ENCODE measurements at regions not wholly inside any gene's neighbourhood (a gene's known extent, or its start where the extent isn't known, plus 50 kb on each side); places are given as distances from the start of the nearest gene placed in this dataset.

GRCh38 chr13:78402708-78403400, 200.5 kb downstream of the POU4F1 start:
- Histone ChIP-seq H2AFZ (no peak overlapping the region), H3K4me2 (no peak overlapping the region), H3K9me2 (replicated peaks; ENCODE audit: insufficient read depth) (no peaks in the 10 kb centered on the region), H3K27me3 (no peaks in the 10 kb centered on the region), H3K79me2 (no peaks in the 10 kb centered on the region), H4K20me1 (ENCODE audit: insufficient read depth, poor library complexity, severe bottlenecking) (no peaks in the 10 kb centered on the region), H3K4me1 (ENCODE audit: insufficient read depth) (no peaks in the 10 kb centered on the region), H3K27ac (no peak overlapping the region), H3K4me3 (no peak overlapping the region), H3K36me3 (replicated peaks; ENCODE audit: insufficient read depth, low read depth) (no peaks in the 10 kb centered on the region), H3K9me3 (ENCODE audit: low read depth) (no peaks in the 10 kb centered on the region)
- no peak for DNase-seq (ENCODE audit: low spot score)
- TF ChIP-seq, protein P1, sequence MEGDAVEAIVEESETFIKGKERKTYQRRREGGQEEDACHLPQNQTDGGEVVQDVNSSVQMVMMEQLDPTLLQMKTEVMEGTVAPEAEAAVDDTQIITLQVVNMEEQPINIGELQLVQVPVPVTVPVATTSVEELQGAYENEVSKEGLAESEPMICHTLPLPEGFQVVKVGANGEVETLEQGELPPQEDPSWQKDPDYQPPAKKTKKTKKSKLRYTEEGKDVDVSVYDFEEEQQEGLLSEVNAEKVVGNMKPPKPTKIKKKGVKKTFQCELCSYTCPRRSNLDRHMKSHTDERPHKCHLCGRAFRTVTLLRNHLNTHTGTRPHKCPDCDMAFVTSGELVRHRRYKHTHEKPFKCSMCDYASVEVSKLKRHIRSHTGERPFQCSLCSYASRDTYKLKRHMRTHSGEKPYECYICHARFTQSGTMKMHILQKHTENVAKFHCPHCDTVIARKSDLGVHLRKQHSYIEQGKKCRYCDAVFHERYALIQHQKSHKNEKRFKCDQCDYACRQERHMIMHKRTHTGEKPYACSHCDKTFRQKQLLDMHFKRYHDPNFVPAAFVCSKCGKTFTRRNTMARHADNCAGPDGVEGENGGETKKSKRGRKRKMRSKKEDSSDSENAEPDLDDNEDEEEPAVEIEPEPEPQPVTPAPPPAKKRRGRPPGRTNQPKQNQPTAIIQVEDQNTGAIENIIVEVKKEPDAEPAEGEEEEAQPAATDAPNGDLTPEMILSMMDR (IDR thresholded peaks at IDR 0.05; ENCODE audit: poor library complexity), result no peak
- no peak for TF ChIP-seq EZH2 (IDR thresholded peaks at IDR 0.05; ENCODE audit: borderline replicate concordance)
- TF ChIP-seq EZH2phosphoT487 (IDR thresholded peaks at IDR 0.05; ENCODE audit: low read depth, severe bottlenecking, unreplicated experiment), result no peak
- 76% methylated on average over 2 of the region's 2 CpGs for WGBS (ENCODE audit: low lambda C conversion rate, missing lambda C conversion rate)

- DNase-seq (ENCODE audit: low spot score), result no peak
- no peak overlapping the region for H2AFZ ChIP-seq
- H3K9me2 ChIP-seq (replicated peaks; ENCODE audit: insufficient read depth), result no peaks in the 10 kb centered on the region
- H3K36me3 ChIP-seq (replicated peaks; ENCODE audit: insufficient read depth, low read depth), result no peaks in the 10 kb centered on the region
- no peak for TF ChIP-seq EZH2phosphoT487 (IDR thresholded peaks at IDR 0.05; ENCODE audit: low read depth, severe bottlenecking, unreplicated experiment)
- TF ChIP-seq, protein P1 (IDR thresholded peaks at IDR 0.05; ENCODE audit: poor library complexity), result no peak
- no peak for TF ChIP-seq EZH2 (IDR thresholded peaks at IDR 0.05; ENCODE audit: borderline replicate concordance)
- H3K4me2 ChIP-seq, result no peak overlapping the region
- H3K27me3 ChIP-seq, result no peaks in the 10 kb centered on the region
- no peak overlapping the region for H3K27ac ChIP-seq
- H4K20me1 ChIP-seq (ENCODE audit: insufficient read depth, poor library complexity, severe bottlenecking), result no peaks in the 10 kb centered on the region
- no peak overlapping the region for H3K4me3 ChIP-seq
- H3K4me1 ChIP-seq (ENCODE audit: insufficient read depth), result no peaks in the 10 kb centered on the region
- WGBS (ENCODE audit: low lambda C conversion rate, missing lambda C conversion rate), result 76% methylated on average over 7 of the region's 7 CpGs
- H3K9me3 ChIP-seq (ENCODE audit: low read depth), result no peaks in the 10 kb centered on the region
- no peaks in the 10 kb centered on the region for H3K79me2 ChIP-seq
Measured at GRCh38 chr13:78401873-78402707, 201.3 kb downstream of the POU4F1 start.

DNA sequence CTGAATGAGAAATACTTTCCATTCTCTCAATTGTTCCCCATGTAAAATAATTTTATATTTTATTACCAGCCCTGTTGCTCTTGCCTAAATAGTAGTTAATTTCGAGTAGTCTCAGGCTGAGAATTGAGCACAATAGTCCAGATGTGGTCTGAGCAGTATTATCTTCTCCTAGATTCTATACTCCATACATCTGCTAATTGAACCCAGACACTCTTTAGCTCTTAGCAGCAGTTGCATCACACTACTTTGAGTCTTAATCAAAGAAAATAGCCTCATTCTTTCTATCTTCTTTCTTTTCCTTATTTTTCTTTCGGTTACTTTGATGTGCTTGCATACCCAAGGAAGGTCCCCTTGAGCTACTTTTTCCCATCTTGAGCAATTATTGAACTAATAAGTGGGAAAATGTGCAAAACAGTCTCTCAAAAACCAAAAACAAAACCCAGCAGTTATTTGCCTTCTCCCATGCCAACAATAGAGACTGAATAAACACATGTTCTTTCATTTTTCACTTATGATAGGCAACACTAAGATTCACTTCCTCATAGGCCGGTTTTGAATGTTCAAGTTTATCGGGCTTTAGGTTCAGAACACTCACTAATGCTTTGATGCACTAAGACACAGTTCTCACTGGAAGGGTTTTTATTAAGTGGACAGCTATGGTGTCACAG, 204.5 kb downstream of the POU4F1 start:
- Histone ChIP-seq H3K9me2 (replicated peaks; ENCODE audit: insufficient read depth) (no peaks in the 10 kb centered on the region), H3K9me3 (ENCODE audit: low read depth) (no peaks in the 10 kb centered on the region), H3K4me1 (ENCODE audit: insufficient read depth) (no peaks in the 10 kb centered on the region), H3K79me2 (no peaks in the 10 kb centered on the region), H3K4me2 (no peak overlapping the region), H3K27ac (no peak overlapping the region), H3K27me3 (no peaks in the 10 kb centered on the region), H3K36me3 (replicated peaks; ENCODE audit: insufficient read depth, low read depth) (no peaks in the 10 kb centered on the region), H2AFZ (no peak overlapping the region), H3K4me3 (no peak overlapping the region), H4K20me1 (ENCODE audit: insufficient read depth, poor library complexity, severe bottlenecking) (no peaks in the 10 kb centered on the region)
- TF ChIP-seq EZH2phosphoT487 (IDR thresholded peaks at IDR 0.05; ENCODE audit: low read depth, severe bottlenecking, unreplicated experiment), result no peak
- no peak for TF ChIP-seq EZH2 (IDR thresholded peaks at IDR 0.05; ENCODE audit: borderline replicate concordance)
- TF ChIP-seq, protein P1 (IDR thresholded peaks at IDR 0.05; ENCODE audit: poor library complexity), result no peak
- DNase-seq (ENCODE audit: low spot score), result no peak
- WGBS (ENCODE audit: low lambda C conversion rate, missing lambda C conversion rate), result 87% methylated on average over 4 of the region's 4 CpGs

All from hepatocyte (in vitro differentiated cells).